Uterus (tissue), 3 donors: ENCODE measurements at regions not wholly inside any gene's neighbourhood (a gene's known extent, or its start where the extent isn't known, plus 50 kb on each side); places are given as distances from the start of the nearest gene placed in this dataset.

ENCODE experiments used
- DNase-seq, 2 donors: peaks; one replicate each; pipeline ENCODE4 v3.0.0-alpha.2; 2019 to 2020
- H3K27ac ChIP-seq, 2 donors: fragments of 200-600 bp; sonication (generic); 1 replicate in 1 of 2; 2 replicates in 1 of 2; pipeline ENCODE4 v1.5.1; 2016 to 2018
- H3K27me3 ChIP-seq, 2 donors: fragments of 200-600 bp; sonication (generic); one replicate each; pipeline ENCODE4 v1.5.1; 2018 to 2019; ENCODE audit warnings: control low read depth in 1 of 2
- H3K36me3 ChIP-seq, 2 donors: fragments of 200-600 bp; sonication (generic); one replicate each; pipeline ENCODE4 v1.5.1; 2019; ENCODE audit warnings: control low read depth in 1 of 2
- H3K4me1 ChIP-seq, 2 donors: fragments of 200-600 bp; sonication (generic); one replicate each; pipeline ENCODE4 v1.5.1; 2018 to 2019; ENCODE audit warnings: control low read depth in 1 of 2
- H3K4me3 ChIP-seq, 2 donors: fragments of 200-600 bp; sonication (generic); 1 replicate in 1 of 2; 2 replicates in 1 of 2; pipeline ENCODE4 v1.5.1; 2018 to 2019; ENCODE audit warnings: mild to moderate bottlenecking in 1 of 2
- H3K9me3 ChIP-seq, 2 donors: fragments of 200-600 bp; sonication (generic); one replicate each; pipeline ENCODE4 v1.5.1; 2019; ENCODE audit warnings: control low read depth in 1 of 2
- CTCF ChIP-seq, 4 experiments: fragments of 200-600 bp in 2 of 4; fragments of 450-650 bp in 2 of 4; sonication (generic) in 2 of 4; IDR thresholded peaks; one replicate each; pipeline ENCODE4 v1.5.1; 2016 to 2019; ENCODE audit warnings: antibody characterized with exemption in 4 of 4, mild to moderate bottlenecking in 2 of 4, moderate library complexity in 1 of 4
- POLR2A ChIP-seq, 2 donors: fragments of 450-650 bp; IDR thresholded peaks; one replicate each; pipeline ENCODE4 v1.6.1; 2016; ENCODE audit warnings: antibody characterized with exemption in 2 of 2, mild to moderate bottlenecking in 1 of 2, moderate library complexity in 1 of 2
- intact Hi-C: fragments of 100-400 bp; cut with DNase I; formaldehyde crosslinking; loops from one replicate; pipeline ENCODE4 v1.15.1; 2023; ENCODE audit warnings: low total_unique reads
- donor health status: DM: yes; HTN: yes; CAD: no.

- no peaks in the 10 kb centered on the region for H3K36me3 ChIP-seq
Measured at GRCh38 chr6:81630719-81631118, 121.8 kb downstream of the TENT5A start.

GRCh38 chr6:81625216-81625615, 127.3 kb downstream of the TENT5A start:
- Histone ChIP-seq H3K27me3 (no peaks in the 10 kb centered on the region), H3K9me3 (no peaks in the 10 kb centered on the region), H3K4me1 (no peaks in the 10 kb centered on the region), H3K36me3 (no peaks in the 10 kb centered on the region), H3K4me3 (no peak overlapping the region), H3K27ac (no peak overlapping the region)
- DNase-seq: no peak
- TF ChIP-seq POLR2A (IDR thresholded peaks at IDR 0.05) (no peak), CTCF (IDR thresholded peaks at IDR 0.05) (no peak)
- intact Hi-C loops: no loop called here

More at GRCh38 chr6:81630719-81631118, 121.8 kb downstream of the TENT5A start:
- Histone ChIP-seq H3K27me3 (no peaks in the 10 kb centered on the region), H3K27ac (no peak overlapping the region), H3K4me1 (no peaks in the 10 kb centered on the region), H3K9me3 (no peaks in the 10 kb centered on the region), H3K4me3 (no peak overlapping the region)
- intact Hi-C loops: no loop called here
- TF ChIP-seq CTCF (IDR thresholded peaks at IDR 0.05) (no peak), POLR2A (IDR thresholded peaks at IDR 0.05) (no peak)
- no peak for DNase-seq

- no peak overlapping the region for H3K27ac ChIP-seq
- no peaks in the 10 kb centered on the region for H3K9me3 ChIP-seq
- H3K36me3 ChIP-seq: no peaks in the 10 kb centered on the region
- intact Hi-C loops: no loop called here
- no peak for DNase-seq
- no peak overlapping the region for H3K4me3 ChIP-seq
- TF ChIP-seq CTCF (IDR thresholded peaks at IDR 0.05): no peak
- no peak for TF ChIP-seq POLR2A (IDR thresholded peaks at IDR 0.05)
- H3K4me1 ChIP-seq: no peaks in the 10 kb centered on the region
- no peaks in the 10 kb centered on the region for H3K27me3 ChIP-seq
Measured at GRCh38 chr6:81624453-81624852, 128.0 kb downstream of the TENT5A start.

GRCh38 chr6:81623106-81623759, 129.2 kb downstream of the TENT5A start:
- Histone ChIP-seq H3K4me3 (no peak overlapping the region), H3K36me3 (no peaks in the 10 kb centered on the region), H3K9me3 (no peaks in the 10 kb centered on the region), H3K4me1 (no peaks in the 10 kb centered on the region), H3K27ac (no peak overlapping the region), H3K27me3 (no peaks in the 10 kb centered on the region)
- no peak for DNase-seq
- intact Hi-C loops: no loop called here
- TF ChIP-seq POLR2A (IDR thresholded peaks at IDR 0.05) (no peak), CTCF (IDR thresholded peaks at IDR 0.05) (no peak)

- TF ChIP-seq POLR2A (IDR thresholded peaks at IDR 0.05) (no peak), CTCF (IDR thresholded peaks at IDR 0.05) (no peak)
- Histone ChIP-seq H3K9me3 (no peaks in the 10 kb centered on the region), H3K4me1 (no peaks in the 10 kb centered on the region), H3K4me3 (no peak overlapping the region), H3K36me3 (no peaks in the 10 kb centered on the region), H3K27me3 (no peaks in the 10 kb centered on the region), H3K27ac (no peak overlapping the region)
- intact Hi-C loops: no loop called here
- no peak for DNase-seq
Measured at GRCh38 chr6:81621816-81622395, 130.6 kb downstream of the TENT5A start.
